Lung (tissue), 11 donors: ENCODE measurements at regions not wholly inside any gene's neighbourhood (a gene's known extent, or its start where the extent isn't known, plus 50 kb on each side); places are given as distances from the start of the nearest gene placed in this dataset.

Experiments
- ATAC-seq: fragments of 200-7000 bp; cut with Tn5 transposase; one replicate; pipeline ENCODE4 v1.9.1; 2020; ENCODE audit warnings: moderate number of reproducible peaks; ENCODE audit not compliant: insufficient read depth, low FRiP score
- DNase-seq, 3 donors: peaks; one replicate each; pipeline ENCODE4 v3.0.0-alpha.2; 2013 to 2017
- H3K27ac ChIP-seq, 2 donors: one replicate each; pipeline ENCODE4 v1.5.1; 2013; ENCODE audit warnings: mild to moderate bottlenecking in 2 of 2, moderate library complexity in 2 of 2, control low read depth in 1 of 2, inconsistent platforms in 1 of 2, low read depth in 1 of 2, low read length in 1 of 2
- H3K27me3 ChIP-seq, 3 donors: one replicate each; pipeline ENCODE4 v1.5.1; 2013; ENCODE audit warnings: low read length in 2 of 3; ENCODE audit not compliant: control insufficient read depth in 3 of 3, insufficient read depth in 3 of 3
- H3K36me3 ChIP-seq, 4 donors: one replicate each; pipeline ENCODE4 v1.5.1; 2013; ENCODE audit warnings: low read length in 4 of 4, mild to moderate bottlenecking in 1 of 4, moderate library complexity in 1 of 4; ENCODE audit not compliant: control insufficient read depth in 4 of 4, insufficient read depth in 4 of 4
- H3K4me1 ChIP-seq, 5 donors: one replicate each; pipeline ENCODE4 v1.5.1; 2013; ENCODE audit warnings: low read length in 5 of 5, mild to moderate bottlenecking in 2 of 5, moderate library complexity in 1 of 5; ENCODE audit not compliant: control insufficient read depth in 5 of 5, insufficient read depth in 5 of 5
- H3K4me3 ChIP-seq: one replicate; pipeline ENCODE4 v1.5.1; 2013; ENCODE audit warnings: mild to moderate bottlenecking, control low read depth, moderate library complexity
- H3K9ac ChIP-seq, 2 donors: one replicate each; pipeline ENCODE4 v1.5.1; 2013; ENCODE audit warnings: low read length in 2 of 2, control low read depth in 1 of 2; ENCODE audit not compliant: insufficient read depth in 1 of 2
- H3K9me3 ChIP-seq, 4 donors: one replicate each; pipeline ENCODE4 v1.5.1; 2013; ENCODE audit warnings: low read length in 3 of 4, mild to moderate bottlenecking in 1 of 4, moderate library complexity in 1 of 4; ENCODE audit not compliant: control insufficient read depth in 4 of 4, insufficient read depth in 3 of 4
- CTCF ChIP-seq: IDR thresholded peaks from 2 replicates; pipeline ENCODE4 v1.5.1; 2012; ENCODE audit warnings: mild to moderate bottlenecking; ENCODE audit errors: control extremely low read depth, extremely low read depth
- WGBS, 2 donors: extraction: QIAGEN DNeasy Blood & Tissue Kit; methylation state at CpG; one replicate each; pipeline ENCODE4 v1.1.7; 2013; 5-methylcytosine and 5-hydroxymethylcytosine counted together
- donor health status: control.
- donor health status: control.
- donor health status: Bipolar disorder and iron deficiency.
- donor health status: healthy.
- donor health status: DM: yes; HTN: yes; CAD: no.

DNA sequence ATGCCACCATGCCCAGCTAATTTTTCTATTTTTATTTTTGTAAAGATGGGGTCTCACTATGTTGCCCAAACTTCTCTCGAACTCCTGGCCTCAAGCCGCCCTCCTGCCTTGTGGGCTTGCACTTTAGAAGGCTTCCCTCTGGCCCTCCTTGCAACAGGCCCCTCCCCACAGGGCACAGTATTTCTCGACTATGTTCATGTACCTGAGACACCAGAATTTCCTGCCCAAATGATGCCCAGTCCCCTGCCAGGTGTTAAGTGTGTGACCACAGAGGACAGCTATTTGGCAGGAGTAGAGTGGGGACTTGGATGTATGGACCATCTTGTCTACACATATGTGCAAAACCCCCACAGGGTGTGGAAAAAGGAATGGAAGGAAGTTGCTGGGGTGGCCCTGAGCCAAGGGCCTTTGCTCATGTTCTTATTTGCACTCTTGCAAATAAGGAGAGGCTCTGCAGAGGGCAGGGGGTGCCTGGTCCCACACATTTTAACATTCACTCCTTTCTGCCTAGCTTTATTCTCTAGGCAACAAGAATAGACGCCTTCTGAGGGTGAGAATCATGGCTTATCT lies 168.4 kb upstream of the PODXL start:
- no peak for TF ChIP-seq CTCF
- 75 to 81% methylated on average over 4 of the region's 4 CpGs for WGBS, 2 donors
- ATAC-seq: no peak
- Histone ChIP-seq H3K4me1 (no peaks in the 10 kb centered on the region), H3K9ac (no peak overlapping the region), H3K4me3 (no peak overlapping the region), H3K36me3 (no peaks in the 10 kb centered on the region), H3K27me3 (peaks cover 0 to 3% (median 2%) of the 10 kb centered on the region in 3 donors), H3K27ac (no peak overlapping the region), H3K9me3 (peaks cover 0 to 3% (median 0%) of the 10 kb centered on the region in 4 donors)
- no peak for DNase-seq

DNA sequence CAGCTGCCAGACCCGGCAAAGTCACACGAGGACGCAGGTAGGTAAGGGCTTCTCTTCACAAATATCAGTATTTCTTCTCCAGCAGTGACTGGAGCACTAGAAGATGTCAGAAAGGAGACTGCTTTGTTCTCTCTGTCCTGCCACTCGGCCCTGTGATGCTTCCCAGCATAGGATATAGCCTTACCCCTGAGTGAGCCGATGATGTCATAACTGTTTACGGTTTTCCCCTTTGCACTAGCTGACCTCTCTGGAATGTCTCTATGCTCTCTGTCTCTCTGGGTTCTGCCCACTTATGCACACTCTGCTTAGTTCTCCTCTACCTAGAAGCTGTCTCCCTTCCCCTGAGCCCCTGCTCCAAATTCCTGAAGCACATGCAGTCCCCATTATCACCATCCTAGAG lies 167.5 kb upstream of the PODXL start:
- DNase-seq (no peak), ATAC-seq (no peak)
- Histone ChIP-seq H3K36me3 (no peaks in the 10 kb centered on the region), H3K27ac (no peak overlapping the region), H3K27me3 (peaks cover 0 to 3% (median 2%) of the 10 kb centered on the region in 3 donors), H3K4me1 (no peaks in the 10 kb centered on the region), H3K4me3 (no peak overlapping the region), H3K9me3 (peaks cover 0 to 5% (median 0%) of the 10 kb centered on the region in 4 donors), H3K9ac (no peak overlapping the region)
- whole genome bisulfite sequencing, 2 donors: 42 to 61% methylated on average over 6 of the region's 6 CpGs
- no peak for TF ChIP-seq CTCF

DNA sequence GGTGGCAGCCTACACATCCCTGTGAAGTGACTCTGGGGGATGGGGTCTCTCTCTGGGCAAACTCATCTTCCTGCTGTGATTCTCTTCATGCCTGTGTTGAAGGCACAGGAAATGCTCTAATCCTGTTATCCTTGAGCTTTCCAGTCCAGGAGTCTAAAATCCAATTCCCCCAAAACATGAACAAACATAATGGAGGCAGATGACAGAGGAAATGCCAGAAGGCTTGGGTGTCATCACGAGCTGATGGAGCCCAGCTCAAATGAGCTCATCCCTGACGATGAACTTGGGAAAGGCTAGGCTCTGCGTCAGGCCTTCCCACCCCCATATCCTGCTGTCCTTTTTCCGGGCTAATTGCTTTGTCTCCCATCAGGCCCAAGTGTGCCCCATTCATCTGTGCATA lies 165.9 kb upstream of the PODXL start:
- ATAC-seq (no peak), DNase-seq (no peak)
- H3K36me3 ChIP-seq: no peaks in the 10 kb centered on the region
- no peak overlapping the region for H3K4me3 ChIP-seq
- TF ChIP-seq CTCF: no peak
- H3K4me1 ChIP-seq: no peaks in the 10 kb centered on the region
- H3K27ac ChIP-seq: no peak overlapping the region
- no peak overlapping the region for H3K9ac ChIP-seq
- 52 to 75% methylated on average over 4 of the region's 4 CpGs for WGBS, 2 donors
- peaks cover 0 to 5% (median 2%) of the 10 kb centered on the region in 3 donors for H3K27me3 ChIP-seq
- peaks cover 0 to 2% (median 0%) of the 10 kb centered on the region in 4 donors for H3K9me3 ChIP-seq

GRCh38 chr7:131721660-131722059 lies 165.2 kb upstream of the PODXL start:
- no peak for DNase-seq
- WGBS, 2 donors: 47 to 73% methylated on average over 3 of the region's 3 CpGs
- Histone ChIP-seq H3K27me3 (peaks cover 0 to 5% (median 2%) of the 10 kb centered on the region in 3 donors), H3K9me3 (peaks cover 0 to 2% (median 0%) of the 10 kb centered on the region in 4 donors), H3K4me1 (no peaks in the 10 kb centered on the region), H3K36me3 (no peaks in the 10 kb centered on the region), H3K27ac (no peak overlapping the region), H3K9ac (no peak overlapping the region), H3K4me3 (no peak overlapping the region)
- TF ChIP-seq CTCF: no peak
- no peak for ATAC-seq
